ENCODE measurements at regions not wholly inside any gene's neighbourhood (a gene's known extent, or its start where the extent isn't known, plus 50 kb on each side); places are given as distances from the start of the nearest gene placed in this dataset.

- H3K27ac ChIP-seq (ENCODE audit: low read depth, low read length): no peak overlapping the region
- FAIRE-seq: no peak
- no peaks in the 10 kb centered on the region for H3K9me3 ChIP-seq (ENCODE audit: insufficient read depth, low read depth, low read length)
Measured at GRCh38 chr11:41851743-41852142, 392.3 kb upstream of the LRRC4C start.

GRCh38 chr11:41861838-41862237 is 402.4 kb upstream of the LRRC4C start:
- no peak overlapping the region for H3K27ac Mint-ChIP-seq (ENCODE audit: unreplicated experiment)
- no peak overlapping the region for H2AFZ ChIP-seq (ENCODE audit: low read depth, low read length)
- no peak overlapping the region for H3K9ac ChIP-seq (ENCODE audit: low read length)
- H3K9me3 ChIP-seq (ENCODE audit: insufficient read depth, low read depth, low read length): no peaks in the 10 kb centered on the region
- peaks cover 5% of the 10 kb centered on the region for H3K4me1 Mint-ChIP-seq (ENCODE audit: low read depth, unreplicated experiment)
- H3K9me3 Mint-ChIP-seq (ENCODE audit: unreplicated experiment): no peaks in the 10 kb centered on the region
- no peak overlapping the region for H3K4me3 ChIP-seq (ENCODE audit: insufficient read depth, low read depth, low read length)
- no peaks in the 10 kb centered on the region for H3K36me3 ChIP-seq (ENCODE audit: insufficient read depth, low read length)
- H3K4me2 ChIP-seq (ENCODE audit: low read length): no peak overlapping the region
- H3K27me3 Mint-ChIP-seq (ENCODE audit: low read depth, unreplicated experiment): no peaks in the 10 kb centered on the region
- no peaks in the 10 kb centered on the region for H3K36me3 Mint-ChIP-seq (ENCODE audit: low read depth, unreplicated experiment)
- TF ChIP-seq CTCF (IDR thresholded peaks at IDR 0.05; ENCODE audit: insufficient read depth, low read depth, low read length): no peak
- no peak for TF ChIP-seq EZH2 (IDR thresholded peaks at IDR 0.05; ENCODE audit: insufficient read depth, low read length)
- no peaks in the 10 kb centered on the region for H3K27me3 ChIP-seq (ENCODE audit: insufficient read depth, low read length)
- FAIRE-seq (no peak), DNase-seq (ENCODE audit: low read depth) (no peak)
- H3K4me3 Mint-ChIP-seq (ENCODE audit: unreplicated experiment): no peak overlapping the region
- no peaks in the 10 kb centered on the region for H3K4me1 ChIP-seq (ENCODE audit: insufficient read depth, low read length)
- H3K79me2 ChIP-seq (ENCODE audit: insufficient read depth, low read length): no peaks in the 10 kb centered on the region
- H4K20me1 ChIP-seq (ENCODE audit: insufficient read depth, low read length): no peaks in the 10 kb centered on the region
- no peak overlapping the region for H3K27ac ChIP-seq (ENCODE audit: low read depth, low read length)

More at GRCh38 chr11:41851743-41852142, 392.3 kb upstream of the LRRC4C start:
- Histone ChIP-seq H3K4me3 (ENCODE audit: insufficient read depth, low read depth, low read length) (no peak overlapping the region), H3K4me1 (ENCODE audit: insufficient read depth, low read length) (no peaks in the 10 kb centered on the region), H4K20me1 (ENCODE audit: insufficient read depth, low read length) (no peaks in the 10 kb centered on the region), H3K4me2 (ENCODE audit: low read length) (no peak overlapping the region), H3K79me2 (ENCODE audit: insufficient read depth, low read length) (no peaks in the 10 kb centered on the region), H3K9ac (ENCODE audit: low read length) (no peak overlapping the region), H3K36me3 (ENCODE audit: insufficient read depth, low read length) (no peaks in the 10 kb centered on the region), H3K27me3 (ENCODE audit: insufficient read depth, low read length) (no peaks in the 10 kb centered on the region), H2AFZ (ENCODE audit: low read depth, low read length) (no peak overlapping the region)
- no peaks in the 10 kb centered on the region for H3K27me3 Mint-ChIP-seq (ENCODE audit: low read depth, unreplicated experiment)
- DNase-seq (ENCODE audit: low read depth): no peak
- peaks cover 2% of the 10 kb centered on the region for H3K9me3 Mint-ChIP-seq (ENCODE audit: unreplicated experiment)
- no peaks in the 10 kb centered on the region for H3K4me1 Mint-ChIP-seq (ENCODE audit: low read depth, unreplicated experiment)
- no peak for TF ChIP-seq CTCF (IDR thresholded peaks at IDR 0.05; ENCODE audit: insufficient read depth, low read depth, low read length)
- TF ChIP-seq EZH2 (IDR thresholded peaks at IDR 0.05; ENCODE audit: insufficient read depth, low read length): no peak
- no peak overlapping the region for H3K27ac Mint-ChIP-seq (ENCODE audit: unreplicated experiment)
- no peak overlapping the region for H3K4me3 Mint-ChIP-seq (ENCODE audit: unreplicated experiment)
- H3K36me3 Mint-ChIP-seq (ENCODE audit: low read depth, unreplicated experiment): no peaks in the 10 kb centered on the region

- H3K27ac Mint-ChIP-seq (ENCODE audit: unreplicated experiment): no peak overlapping the region
- Histone ChIP-seq H3K4me3 (ENCODE audit: insufficient read depth, low read depth, low read length) (no peak overlapping the region), H3K4me2 (ENCODE audit: low read length) (no peak overlapping the region), H3K36me3 (ENCODE audit: insufficient read depth, low read length) (no peaks in the 10 kb centered on the region), H4K20me1 (ENCODE audit: insufficient read depth, low read length) (no peaks in the 10 kb centered on the region), H3K9me3 (ENCODE audit: insufficient read depth, low read depth, low read length) (no peaks in the 10 kb centered on the region), H3K27me3 (ENCODE audit: insufficient read depth, low read length) (no peaks in the 10 kb centered on the region), H3K79me2 (ENCODE audit: insufficient read depth, low read length) (no peaks in the 10 kb centered on the region), H3K4me1 (ENCODE audit: insufficient read depth, low read length) (no peaks in the 10 kb centered on the region), H2AFZ (ENCODE audit: low read depth, low read length) (no peak overlapping the region), H3K9ac (ENCODE audit: low read length) (no peak overlapping the region), H3K27ac (ENCODE audit: low read depth, low read length) (no peak overlapping the region)
- no peak for FAIRE-seq
- no peaks in the 10 kb centered on the region for H3K36me3 Mint-ChIP-seq (ENCODE audit: low read depth, unreplicated experiment)
- H3K27me3 Mint-ChIP-seq (ENCODE audit: low read depth, unreplicated experiment): no peaks in the 10 kb centered on the region
- H3K9me3 Mint-ChIP-seq (ENCODE audit: unreplicated experiment): no peaks in the 10 kb centered on the region
- DNase-seq (ENCODE audit: low read depth): peak; percentile 9
- H3K4me3 Mint-ChIP-seq (ENCODE audit: unreplicated experiment): no peak overlapping the region
- H3K4me1 Mint-ChIP-seq (ENCODE audit: low read depth, unreplicated experiment): no peaks in the 10 kb centered on the region
- no peak for TF ChIP-seq CTCF (IDR thresholded peaks at IDR 0.05; ENCODE audit: insufficient read depth, low read depth, low read length)
Measured at GRCh38 chr11:41866525-41866924, 407.1 kb upstream of the LRRC4C start.
